ENCODE measurements at regions not wholly inside any gene's neighbourhood (a gene's known extent, or its start where the extent isn't known, plus 50 kb on each side); places are given as distances from the start of the nearest gene placed in this dataset.
"Not testable (repeated sequence)": the region's sequence is repeated elsewhere in the genome, so short reads cannot be mapped to it uniquely, and the experiment has no call there.

DNA sequence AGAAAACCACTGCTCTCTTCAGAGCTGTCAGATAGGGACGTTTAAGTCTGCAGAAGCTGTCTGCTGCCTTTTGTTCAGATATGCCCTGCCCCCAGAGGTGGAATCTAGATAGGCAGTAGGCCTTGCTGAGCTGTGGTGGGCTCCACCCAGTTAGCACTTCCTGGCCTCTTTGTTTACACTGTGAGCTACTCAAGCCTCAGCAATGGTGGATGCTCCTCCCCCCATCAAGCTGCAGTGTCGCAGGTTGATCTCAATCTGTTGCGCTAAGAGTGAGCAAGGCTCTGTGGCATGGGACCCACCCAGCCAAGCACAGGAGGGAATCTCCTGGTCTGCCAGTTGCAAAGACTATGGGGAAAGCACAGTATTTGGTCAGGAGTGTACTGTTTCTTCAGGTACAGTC is 59.2 kb upstream of the ZNF641 start:
- H3K27ac ChIP-seq = not testable (repeated sequence)

DNA sequence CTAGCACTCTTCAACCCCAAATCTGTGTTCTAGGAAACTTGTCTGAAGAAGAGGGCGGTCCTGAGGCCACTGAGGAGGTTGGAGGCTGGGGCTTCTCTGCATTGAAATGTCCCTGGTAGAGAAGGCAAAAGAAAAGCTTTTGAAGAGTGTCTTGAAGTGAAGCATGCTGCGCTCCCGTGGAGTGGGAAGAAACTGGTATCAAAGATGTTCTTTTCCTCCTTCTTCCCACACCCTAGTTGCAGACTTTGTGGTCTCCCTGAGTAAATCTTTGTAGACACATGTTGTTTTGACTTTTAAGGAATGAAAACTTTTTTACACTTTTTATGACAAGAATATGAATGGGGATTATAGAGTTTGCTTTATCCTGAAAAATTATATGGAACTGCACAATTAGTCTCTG is 59.0 kb upstream of the ANP32D start:
- H3K27ac ChIP-seq = peak overlapping the region in 1 of 4 donors; percentile 30
- no peaks in the 10 kb centered on the region for H3K9me3 ChIP-seq
- no peaks in the 10 kb centered on the region for H3K36me3 ChIP-seq
- H3K4me3 ChIP-seq = no peak overlapping the region
- in situ Hi-C loops (cut with MboI; ENCODE audit: low pct_ligation_motif_present in 1 of 4, low pct_unique_long_range_greater_than_20kb in 1 of 4, low sequenced_read_pairs in 3 of 4) (no loop called here), intact Hi-C loops (cut with DNase I; ENCODE audit: low total_unique reads) (no loop called here)
- DNase-seq = no peak
- 72 to 74% methylated on average over 3 of the region's 3 CpGs for WGBS, 2 donors (ENCODE audit: low coverage in 1 of 2)
- no peaks in the 10 kb centered on the region for H3K27me3 ChIP-seq
- no peak for TF ChIP-seq POLR2AphosphoS5 (IDR thresholded peaks at IDR 0.05)
- TF ChIP-seq POLR2A (IDR thresholded peaks at IDR 0.05) = no peak
- TF ChIP-seq EP300 (IDR thresholded peaks at IDR 0.05; ENCODE audit: low read depth) = no peak
- TF ChIP-seq, protein P1, sequence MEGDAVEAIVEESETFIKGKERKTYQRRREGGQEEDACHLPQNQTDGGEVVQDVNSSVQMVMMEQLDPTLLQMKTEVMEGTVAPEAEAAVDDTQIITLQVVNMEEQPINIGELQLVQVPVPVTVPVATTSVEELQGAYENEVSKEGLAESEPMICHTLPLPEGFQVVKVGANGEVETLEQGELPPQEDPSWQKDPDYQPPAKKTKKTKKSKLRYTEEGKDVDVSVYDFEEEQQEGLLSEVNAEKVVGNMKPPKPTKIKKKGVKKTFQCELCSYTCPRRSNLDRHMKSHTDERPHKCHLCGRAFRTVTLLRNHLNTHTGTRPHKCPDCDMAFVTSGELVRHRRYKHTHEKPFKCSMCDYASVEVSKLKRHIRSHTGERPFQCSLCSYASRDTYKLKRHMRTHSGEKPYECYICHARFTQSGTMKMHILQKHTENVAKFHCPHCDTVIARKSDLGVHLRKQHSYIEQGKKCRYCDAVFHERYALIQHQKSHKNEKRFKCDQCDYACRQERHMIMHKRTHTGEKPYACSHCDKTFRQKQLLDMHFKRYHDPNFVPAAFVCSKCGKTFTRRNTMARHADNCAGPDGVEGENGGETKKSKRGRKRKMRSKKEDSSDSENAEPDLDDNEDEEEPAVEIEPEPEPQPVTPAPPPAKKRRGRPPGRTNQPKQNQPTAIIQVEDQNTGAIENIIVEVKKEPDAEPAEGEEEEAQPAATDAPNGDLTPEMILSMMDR (IDR thresholded peaks at IDR 0.05) = no peak
- H3K4me1 ChIP-seq = peaks cover 0 to 6% (median 0%) of the 10 kb centered on the region in 4 donors

More for the DNA sequence above, 59.2 kb upstream of the ZNF641 start:
- intact Hi-C loops (cut with DNase I; ENCODE audit: low total_unique reads); H3K36me3 ChIP-seq; H3K4me3 ChIP-seq; DNase-seq; H3K27me3 ChIP-seq; in situ Hi-C loops (cut with MboI; ENCODE audit: low pct_ligation_motif_present in 1 of 4, low pct_unique_long_range_greater_than_20kb in 1 of 4, low sequenced_read_pairs in 3 of 4); H3K4me1 ChIP-seq; H3K9me3 ChIP-seq: not testable (repeated sequence)
- WGBS, 2 donors (ENCODE audit: low coverage in 1 of 2) = 75% methylated on average over 3 of the region's 3 CpGs; no CpG with 5 or more reads in 1 of the 2 donors

DNA sequence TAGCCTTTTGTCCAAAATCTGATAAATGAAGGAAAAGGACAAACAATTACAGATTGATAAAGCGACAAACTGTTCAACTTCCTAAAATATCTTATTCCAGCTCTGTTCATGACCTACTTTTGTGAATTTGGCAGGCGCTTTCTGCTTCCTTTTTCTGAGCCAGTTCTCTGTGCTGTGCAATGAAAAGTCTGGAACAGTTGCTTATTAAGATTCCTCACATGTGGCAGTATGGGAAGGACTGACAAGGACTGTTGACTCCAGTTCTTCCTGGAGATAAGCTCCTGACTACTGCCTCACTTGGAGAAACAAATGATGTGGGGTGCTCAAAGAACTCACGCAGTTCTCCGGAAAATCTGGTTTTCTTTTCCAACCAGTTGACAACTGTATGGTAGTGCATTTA is 58.3 kb upstream of the ANP32D start:
- Histone ChIP-seq H3K27me3 (no peaks in the 10 kb centered on the region), H3K9me3 (no peaks in the 10 kb centered on the region), H3K4me3 (no peak overlapping the region), H3K4me1 (peaks cover 0 to 6% (median 0%) of the 10 kb centered on the region in 4 donors), H3K27ac (peak overlapping the region in 2 of 4 donors; percentile 21 to 30), H3K36me3 (no peaks in the 10 kb centered on the region)
- no peak for DNase-seq
- 65 to 66% methylated on average over 3 to 4 of the region's 4 CpGs for WGBS, 2 donors (ENCODE audit: low coverage in 1 of 2)
- in situ Hi-C loops (cut with MboI; ENCODE audit: low pct_ligation_motif_present in 1 of 4, low pct_unique_long_range_greater_than_20kb in 1 of 4, low sequenced_read_pairs in 3 of 4) = no loop called here
- intact Hi-C loops (cut with DNase I; ENCODE audit: low total_unique reads) = no loop called here
- TF ChIP-seq, protein P1 (IDR thresholded peaks at IDR 0.05) = no peak
- TF ChIP-seq POLR2A (IDR thresholded peaks at IDR 0.05) (no peak), EP300 (IDR thresholded peaks at IDR 0.05; ENCODE audit: low read depth) (no peak), POLR2AphosphoS5 (IDR thresholded peaks at IDR 0.05) (no peak)

DNA sequence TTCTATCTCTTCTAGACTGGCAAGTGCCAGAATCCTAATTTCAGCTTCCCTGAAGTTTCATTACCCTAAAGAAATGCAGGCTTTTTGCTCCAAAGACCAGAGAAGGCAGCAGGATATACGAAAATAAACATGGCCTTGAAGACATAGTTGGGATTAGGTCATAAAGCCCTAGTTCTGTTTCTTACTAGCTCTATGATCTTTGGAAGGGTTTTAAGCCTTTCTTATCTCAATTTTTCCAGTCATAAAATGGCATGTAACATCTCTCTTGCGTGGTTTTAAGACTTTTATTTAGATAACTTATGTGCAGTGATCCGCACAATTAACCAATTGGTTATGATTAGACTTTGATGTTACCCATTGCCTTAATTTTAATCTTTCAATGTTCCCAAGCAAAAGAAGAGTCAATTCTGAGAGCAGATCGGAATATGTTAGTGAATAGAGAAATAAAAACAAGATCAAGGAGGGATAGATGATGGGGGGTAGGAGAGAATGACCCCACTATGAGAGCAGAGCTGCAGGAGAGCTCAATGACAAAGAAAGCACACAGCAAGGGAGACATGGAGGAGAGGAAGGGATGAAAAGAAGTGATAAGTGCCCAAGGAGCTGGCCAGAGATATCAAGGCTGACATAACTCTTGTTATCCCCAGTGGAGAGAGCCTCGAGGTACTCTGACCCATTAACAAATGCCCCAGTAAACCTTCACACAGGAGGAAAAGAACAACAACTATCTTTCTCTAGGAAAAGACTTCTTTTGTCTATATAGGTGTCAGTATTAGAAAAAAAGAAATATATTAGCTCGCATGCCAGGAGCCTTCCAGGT is 53.0 kb upstream of the ANP32D start:
- in situ Hi-C loops (cut with MboI; ENCODE audit: low pct_ligation_motif_present in 1 of 4, low pct_unique_long_range_greater_than_20kb in 1 of 4, low sequenced_read_pairs in 3 of 4) = no loop called here

DNA sequence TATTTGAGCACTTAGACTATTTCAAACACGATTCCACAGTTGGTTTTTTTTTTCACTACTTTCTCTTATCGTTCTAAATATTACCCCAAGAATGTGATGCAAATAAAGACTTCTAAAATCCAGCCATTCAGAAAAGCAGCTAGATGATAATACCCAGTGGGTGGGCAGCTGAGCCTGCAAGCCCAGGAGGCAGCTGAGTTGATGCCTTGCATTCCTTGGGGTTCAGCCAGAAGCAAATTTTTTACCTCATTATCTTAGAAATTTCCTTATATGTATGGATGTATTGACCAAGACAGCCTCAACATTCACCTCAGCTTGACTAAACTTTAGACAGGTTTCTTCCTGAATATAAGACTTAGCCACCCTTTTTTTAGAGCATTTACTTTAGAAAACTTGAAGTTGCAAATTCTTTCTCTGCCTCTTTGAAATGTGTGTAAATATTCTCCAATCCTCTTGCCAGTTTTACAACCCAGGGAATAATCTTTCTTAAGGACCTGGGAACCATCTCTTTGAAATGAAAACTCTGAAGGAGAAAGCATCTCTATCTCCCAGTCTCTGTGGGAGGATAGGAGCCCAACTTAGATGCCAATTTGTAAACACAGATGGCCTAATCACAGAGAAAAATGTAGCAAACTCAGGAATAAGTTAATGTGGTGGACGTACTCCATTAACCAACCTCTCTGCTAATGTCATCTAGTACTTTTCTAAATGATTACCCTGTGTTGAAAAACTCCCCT is 52.2 kb upstream of the ANP32D start:
- no peaks in the 10 kb centered on the region for H3K36me3 ChIP-seq
- TF ChIP-seq EP300 (IDR thresholded peaks at IDR 0.05; ENCODE audit: low read depth) (no peak), POLR2A (IDR thresholded peaks at IDR 0.05) (no peak), POLR2AphosphoS5 (IDR thresholded peaks at IDR 0.05) (no peak)
- TF ChIP-seq, protein P1 (IDR thresholded peaks at IDR 0.05) = no peak
- no peak for DNase-seq
- no peaks in the 10 kb centered on the region for H3K4me1 ChIP-seq
- H3K9me3 ChIP-seq = no peaks in the 10 kb centered on the region
- intact Hi-C loops (cut with DNase I; ENCODE audit: low total_unique reads) (no loop called here), in situ Hi-C loops (cut with MboI; ENCODE audit: low pct_ligation_motif_present in 1 of 4, low pct_unique_long_range_greater_than_20kb in 1 of 4, low sequenced_read_pairs in 3 of 4) (no loop called here)
- WGBS, 2 donors (ENCODE audit: low coverage in 1 of 2) = 31 to 33% methylated on average over 3 of the region's 3 CpGs
- H3K4me3 ChIP-seq = no peak overlapping the region
- H3K27me3 ChIP-seq = no peaks in the 10 kb centered on the region
- no peak overlapping the region for H3K27ac ChIP-seq

More for the DNA sequence above, 53.0 kb upstream of the ANP32D start:
- Histone ChIP-seq H3K9me3 (no peaks in the 10 kb centered on the region), H3K4me3 (no peak overlapping the region), H3K36me3 (no peaks in the 10 kb centered on the region), H3K4me1 (peaks cover 0 to 3% (median 0%) of the 10 kb centered on the region in 4 donors), H3K27me3 (no peaks in the 10 kb centered on the region), H3K27ac (no peak overlapping the region)
- 46 to 48% methylated on average over 6 of the region's 6 CpGs for WGBS, 2 donors (ENCODE audit: low coverage in 1 of 2)
- TF ChIP-seq POLR2A (IDR thresholded peaks at IDR 0.05) (no peak), EP300 (IDR thresholded peaks at IDR 0.05; ENCODE audit: low read depth) (no peak)
- intact Hi-C loops (cut with DNase I; ENCODE audit: low total_unique reads) = no loop called here
- no peak for DNase-seq
